Right lobe of liver (tissue), 6 donors: ENCODE measurements at regions not wholly inside any gene's neighbourhood (a gene's known extent, or its start where the extent isn't known, plus 50 kb on each side); places are given as distances from the start of the nearest gene placed in this dataset.

Experiments
- ATAC-seq, 4 donors: fragments of 200-7000 bp; cut with Tn5 transposase; one replicate each; pipeline ENCODE4 v1.9.1; 2020; ENCODE audit warnings: mild to moderate bottlenecking in 4 of 4, moderate library complexity in 4 of 4
- DNase-seq, 3 donors: peaks; one replicate each; pipeline ENCODE4 v3.0.0-alpha.2; 2020
- H3K27ac ChIP-seq, 3 donors: fragments of 200-600 bp; one replicate each; pipeline ENCODE4 v1.8.0; 2022
- H3K27me3 ChIP-seq, 2 donors: fragments of 200-600 bp; one replicate each; pipeline ENCODE4 v1.8.0; 2022
- H3K36me3 ChIP-seq, 4 donors: fragments of 200-600 bp; sonication (generic) in 1 of 4; one replicate each; pipeline versions ENCODE4 v1.5.1 to v1.8.0; 2017 to 2022; ENCODE audit warnings: control low read depth in 1 of 4
- H3K4me1 ChIP-seq, 4 donors: fragments of 200-600 bp; sonication (generic) in 1 of 4; one replicate each; pipeline versions ENCODE4 v1.5.1 to v1.8.0; 2017 to 2022; ENCODE audit warnings: control low read depth in 1 of 4
- H3K4me3 ChIP-seq, 3 donors: fragments of 200-600 bp; one replicate each; pipeline ENCODE4 v1.8.0; 2022
- H3K9me3 ChIP-seq, 4 donors: fragments of 200-600 bp; sonication (generic) in 1 of 4; one replicate each; pipeline versions ENCODE4 v1.5.1 to v1.8.0; 2017 to 2022; ENCODE audit warnings: control low read depth in 1 of 4
- CTCF ChIP-seq, 4 donors: fragments of 200-600 bp in 3 of 4; fragments of 450-650 bp in 1 of 4; IDR thresholded peaks; one replicate each; pipeline versions ENCODE4 v1.5.1 to v1.8.0; 2016 to 2022; ENCODE audit warnings: antibody characterized with exemption in 4 of 4, mild to moderate bottlenecking in 2 of 4
- POLR2A ChIP-seq: fragments of 450-650 bp; IDR thresholded peaks from one replicate; pipeline ENCODE4 v1.6.1; 2017; ENCODE audit warnings: antibody characterized with exemption, mild to moderate bottlenecking
- WGBS: methylation state at CpG from one replicate; pipeline ENCODE4 v1.1.6; 2018; ENCODE audit warnings: low coverage, low lambda C conversion rate; ENCODE audit not compliant: insufficient coverage; ENCODE audit errors: missing lambda C conversion rate; 5-methylcytosine and 5-hydroxymethylcytosine counted together
- intact Hi-C, 2 donors: fragments of 100-400 bp; cut with DNase I; formaldehyde crosslinking; loops; one replicate each; pipeline versions ENCODE4 v1.11.2 to v1.14.1; 2022
- donor health status: DM: no; HTN: yes; CAD: no.
- donor health status: DM: no; HTN: no; CAD: no.
- donor health status: DM: no; HTN: no; CAD: no.
- donor health status: DM: no; HTN: yes; CAD: no.
- donor health status: DM: no; HTN: yes; CAD: no.

- ATAC-seq (peak; percentile 62 to 77 (median 71)), DNase-seq (no peak)
- Histone ChIP-seq H3K27me3 (no peaks in the 10 kb centered on the region), H3K4me1 (no peaks in the 10 kb centered on the region), H3K9me3 (no peaks in the 10 kb centered on the region), H3K4me3 (no peak overlapping the region), H3K36me3 (no peaks in the 10 kb centered on the region), H3K27ac (no peak overlapping the region)
- TF ChIP-seq CTCF (IDR thresholded peaks at IDR 0.05) (peak; percentile 29 to 41 (median 34)), POLR2A (no peak)
- WGBS = 50% methylated on average over 1 of the region's 1 CpG
- intact Hi-C loops = no loop called here
Observed at GRCh38 chr7:124152859-124153692, 120.2 kb upstream of the TMEM229A start.

- H3K36me3 ChIP-seq = no peaks in the 10 kb centered on the region
- ATAC-seq (no peak), DNase-seq (no peak)
- H3K27me3 ChIP-seq = no peaks in the 10 kb centered on the region
- TF ChIP-seq CTCF (IDR thresholded peaks at IDR 0.05) (no peak), POLR2A (no peak)
- no peaks in the 10 kb centered on the region for H3K4me1 ChIP-seq
- no peaks in the 10 kb centered on the region for H3K9me3 ChIP-seq
- no peak overlapping the region for H3K27ac ChIP-seq
- H3K4me3 ChIP-seq = no peak overlapping the region
- WGBS = 38% methylated on average over 1 of the region's 1 CpG
- intact Hi-C loops = no loop called here
Observed at GRCh38 chr7:124137664-124138063, 104.8 kb upstream of the TMEM229A start.

- ATAC-seq = no peak
- WGBS = 39% methylated on average over 1 of the region's 1 CpG
- intact Hi-C loops = no loop called here
Observed at GRCh38 chr7:124124201-124124600, 91.3 kb upstream of the TMEM229A start.

GRCh38 chr7:124120911-124121310 lies 88.0 kb upstream of the TMEM229A start:
- H3K36me3 ChIP-seq = no peaks in the 10 kb centered on the region
- H3K27me3 ChIP-seq = no peaks in the 10 kb centered on the region
- DNase-seq (no peak), ATAC-seq (no peak)
- TF ChIP-seq POLR2A (no peak), CTCF (IDR thresholded peaks at IDR 0.05) (no peak)
- H3K27ac ChIP-seq = no peak overlapping the region
- no peak overlapping the region for H3K4me3 ChIP-seq
- no peaks in the 10 kb centered on the region for H3K9me3 ChIP-seq
- intact Hi-C loops = no loop called here
- no peaks in the 10 kb centered on the region for H3K4me1 ChIP-seq

More at GRCh38 chr7:124124201-124124600, 91.3 kb upstream of the TMEM229A start:
- Histone ChIP-seq H3K27me3 (no peaks in the 10 kb centered on the region), H3K4me3 (no peak overlapping the region), H3K36me3 (no peaks in the 10 kb centered on the region), H3K4me1 (no peaks in the 10 kb centered on the region), H3K27ac (no peak overlapping the region), H3K9me3 (no peaks in the 10 kb centered on the region)
- TF ChIP-seq CTCF (IDR thresholded peaks at IDR 0.05) = no peak
- TF ChIP-seq POLR2A = no peak
- no peak for DNase-seq
